ENCODE measurements at regions not wholly inside any gene's neighbourhood (a gene's known extent, or its start where the extent isn't known, plus 50 kb on each side); places are given as distances from the start of the nearest gene placed in this dataset.

- no peak overlapping the region for H3K4me3 ChIP-seq
- H3K9me3 ChIP-seq = no peaks in the 10 kb centered on the region
- intact Hi-C loops (cut with DNase I) = no loop called here
- H3K36me3 ChIP-seq = no peaks in the 10 kb centered on the region
- H3K27me3 ChIP-seq = no peaks in the 10 kb centered on the region
- H3K4me1 ChIP-seq = no peaks in the 10 kb centered on the region
- DNase-seq (ENCODE audit: extremely low spot score in 2 of 2) = no peak
- no peak overlapping the region for H3K27ac ChIP-seq
- no peak for TF ChIP-seq POLR2AphosphoS5 (IDR thresholded peaks at IDR 0.05; ENCODE audit: insufficient read depth in 1 of 2, low read depth in 1 of 2)
- no peak for TF ChIP-seq CTCF (IDR thresholded peaks at IDR 0.05)
- no peak for TF ChIP-seq POLR2A (IDR thresholded peaks at IDR 0.05)
These were observed 369.0 kb upstream of the CFAP20DC start for GRCh38 chr3:59418836-59419235.

- Histone ChIP-seq H3K27ac (no peak overlapping the region), H3K4me3 (no peak overlapping the region), H3K36me3 (no peaks in the 10 kb centered on the region), H3K4me1 (no peaks in the 10 kb centered on the region), H3K27me3 (no peaks in the 10 kb centered on the region), H3K9me3 (no peaks in the 10 kb centered on the region)
- no peak for DNase-seq (ENCODE audit: extremely low spot score in 2 of 2)
- TF ChIP-seq POLR2AphosphoS5 (IDR thresholded peaks at IDR 0.05; ENCODE audit: insufficient read depth in 1 of 2, low read depth in 1 of 2) = no peak
- no peak for TF ChIP-seq CTCF (IDR thresholded peaks at IDR 0.05)
- intact Hi-C loops (cut with DNase I) = no loop called here
These were observed 362.7 kb upstream of the CFAP20DC start for GRCh38 chr3:59412516-59412915.

GRCh38 chr3:59411694-59412093 lies 361.9 kb upstream of the CFAP20DC start:
- Histone ChIP-seq H3K36me3 (no peaks in the 10 kb centered on the region), H3K27me3 (no peaks in the 10 kb centered on the region)

GRCh38 chr3:59411186-59411585 lies 361.4 kb upstream of the CFAP20DC start:
- no peak for TF ChIP-seq POLR2AphosphoS5 (IDR thresholded peaks at IDR 0.05; ENCODE audit: insufficient read depth in 1 of 2, low read depth in 1 of 2)
- TF ChIP-seq POLR2A (IDR thresholded peaks at IDR 0.05) = no peak
- no peak for TF ChIP-seq CTCF (IDR thresholded peaks at IDR 0.05)
- intact Hi-C loops (cut with DNase I) = no loop called here
- no peak overlapping the region for H3K27ac ChIP-seq
- no peaks in the 10 kb centered on the region for H3K27me3 ChIP-seq
- no peak for DNase-seq (ENCODE audit: extremely low spot score in 2 of 2)
- H3K36me3 ChIP-seq = no peaks in the 10 kb centered on the region
- no peaks in the 10 kb centered on the region for H3K4me1 ChIP-seq
- H3K4me3 ChIP-seq = no peak overlapping the region
- no peaks in the 10 kb centered on the region for H3K9me3 ChIP-seq

More at GRCh38 chr3:59411694-59412093, 361.9 kb upstream of the CFAP20DC start:
- H3K4me1 ChIP-seq = no peaks in the 10 kb centered on the region
- no peak overlapping the region for H3K27ac ChIP-seq
- H3K4me3 ChIP-seq = no peak overlapping the region
- DNase-seq (ENCODE audit: extremely low spot score in 2 of 2) = no peak
- H3K9me3 ChIP-seq = no peaks in the 10 kb centered on the region
- no peak for TF ChIP-seq CTCF (IDR thresholded peaks at IDR 0.05)
- no peak for TF ChIP-seq POLR2A (IDR thresholded peaks at IDR 0.05)
- no peak for TF ChIP-seq POLR2AphosphoS5 (IDR thresholded peaks at IDR 0.05; ENCODE audit: insufficient read depth in 1 of 2, low read depth in 1 of 2)
- intact Hi-C loops (cut with DNase I) = no loop called here

- no peak for TF ChIP-seq CTCF (IDR thresholded peaks at IDR 0.05)
- no peaks in the 10 kb centered on the region for H3K4me1 ChIP-seq
- H3K4me3 ChIP-seq = no peak overlapping the region
- H3K27me3 ChIP-seq = no peaks in the 10 kb centered on the region
- no peaks in the 10 kb centered on the region for H3K36me3 ChIP-seq
- intact Hi-C loops (cut with DNase I) = no loop called here
- no peak for DNase-seq (ENCODE audit: extremely low spot score in 2 of 2)
- no peak overlapping the region for H3K27ac ChIP-seq
- H3K9me3 ChIP-seq = no peaks in the 10 kb centered on the region
These were observed 358.3 kb upstream of the CFAP20DC start for GRCh38 chr3:59408047-59408624.

All from vagina (tissue), 2 donors.